PC-9 (cell line): ENCODE measurements at regions not wholly inside any gene's neighbourhood (a gene's known extent, or its start where the extent isn't known, plus 50 kb on each side); places are given as distances from the start of the nearest gene placed in this dataset.

ENCODE experiments used
- EZH2 ChIP-seq: fragments of 200-600 bp; sonication (generic); IDR thresholded peaks from 2 replicates; pipeline ENCODE4 v1.8.0; 2017; ENCODE audit warnings: antibody characterized with exemption, low read depth
- TF ChIP-seq, protein P1 (sequence below): fragments of 200-600 bp; sonication (generic); conservative IDR thresholded peaks from 2 replicates; pipeline ENCODE4 v1.6.1; 2017; ENCODE audit warnings: mixed run types, antibody characterized with exemption, mild to moderate bottlenecking, moderate library complexity

DNA sequence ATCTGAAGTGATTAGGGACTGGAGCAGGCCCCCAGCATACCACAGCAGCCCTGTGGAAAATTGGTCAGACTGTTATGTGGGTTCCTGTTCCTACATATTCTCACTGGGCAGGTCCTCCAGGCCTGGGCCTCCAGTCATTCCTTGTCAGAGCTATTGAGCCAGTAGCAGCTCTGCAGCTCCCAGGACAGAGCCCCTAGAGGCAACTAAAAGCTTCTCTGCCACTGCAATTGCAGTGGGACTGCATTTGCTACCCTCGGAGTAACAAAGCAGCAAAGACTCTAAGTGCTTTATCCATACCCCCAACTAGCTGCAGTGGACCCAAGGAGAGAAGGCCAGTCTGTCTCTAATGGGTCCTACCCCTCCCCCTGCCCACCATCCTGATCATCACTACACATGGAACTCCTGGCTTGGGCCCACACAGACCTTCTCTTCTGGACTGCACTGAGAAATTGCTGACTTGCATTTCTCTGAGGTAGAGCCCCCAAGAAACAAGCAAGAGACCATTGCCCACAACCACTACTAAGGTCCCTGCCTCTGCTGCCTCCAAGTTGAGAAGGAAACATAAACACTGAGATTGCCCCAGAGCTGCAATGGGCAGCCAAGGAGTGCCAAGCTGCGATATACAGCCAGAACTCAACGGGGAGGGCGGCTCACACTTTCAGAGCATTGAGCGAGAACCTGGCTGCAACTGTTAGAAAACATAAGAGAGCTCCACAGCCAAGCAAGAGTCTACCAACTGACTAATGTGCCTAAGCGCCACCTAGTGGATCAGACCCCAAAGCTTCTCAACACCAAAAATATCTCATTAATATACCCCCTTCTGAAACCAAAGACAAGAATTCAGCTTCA lies 738.7 kb upstream of the NDST4 start:
- TF ChIP-seq, protein P1, sequence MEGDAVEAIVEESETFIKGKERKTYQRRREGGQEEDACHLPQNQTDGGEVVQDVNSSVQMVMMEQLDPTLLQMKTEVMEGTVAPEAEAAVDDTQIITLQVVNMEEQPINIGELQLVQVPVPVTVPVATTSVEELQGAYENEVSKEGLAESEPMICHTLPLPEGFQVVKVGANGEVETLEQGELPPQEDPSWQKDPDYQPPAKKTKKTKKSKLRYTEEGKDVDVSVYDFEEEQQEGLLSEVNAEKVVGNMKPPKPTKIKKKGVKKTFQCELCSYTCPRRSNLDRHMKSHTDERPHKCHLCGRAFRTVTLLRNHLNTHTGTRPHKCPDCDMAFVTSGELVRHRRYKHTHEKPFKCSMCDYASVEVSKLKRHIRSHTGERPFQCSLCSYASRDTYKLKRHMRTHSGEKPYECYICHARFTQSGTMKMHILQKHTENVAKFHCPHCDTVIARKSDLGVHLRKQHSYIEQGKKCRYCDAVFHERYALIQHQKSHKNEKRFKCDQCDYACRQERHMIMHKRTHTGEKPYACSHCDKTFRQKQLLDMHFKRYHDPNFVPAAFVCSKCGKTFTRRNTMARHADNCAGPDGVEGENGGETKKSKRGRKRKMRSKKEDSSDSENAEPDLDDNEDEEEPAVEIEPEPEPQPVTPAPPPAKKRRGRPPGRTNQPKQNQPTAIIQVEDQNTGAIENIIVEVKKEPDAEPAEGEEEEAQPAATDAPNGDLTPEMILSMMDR, result peak; percentile 66
- TF ChIP-seq EZH2, result no peak
